ENCODE measurements at regions not wholly inside any gene's neighbourhood (a gene's known extent, or its start where the extent isn't known, plus 50 kb on each side); places are given as distances from the start of the nearest gene placed in this dataset.

GRCh38 chr3:5285439-5285838 is 97.9 kb downstream of the EDEM1 start:
- TF ChIP-seq CTCF (conservative IDR thresholded peaks at IDR 0.05; ENCODE audit: low read length) (no peak), EZH2phosphoT487 (IDR thresholded peaks at IDR 0.05; ENCODE audit: borderline replicate concordance, low read depth, low read length) (no peak)

All from OCI-LY7 (cell line).